Transverse colon (tissue), 4 donors: ENCODE measurements at regions not wholly inside any gene's neighbourhood (a gene's known extent, or its start where the extent isn't known, plus 50 kb on each side); places are given as distances from the start of the nearest gene placed in this dataset.

Source experiments
- DNase-seq: peaks from one replicate; pipeline ENCODE4 v3.0.0-alpha.2; 2019
- H3K27ac ChIP-seq, 4 donors: fragments of 200-600 bp; sonication (generic); 2 replicates each; pipeline ENCODE4 v1.5.1; 2016 to 2018; ENCODE audit warnings: inconsistent platforms in 4 of 4
- H3K27me3 ChIP-seq: fragments of 200-600 bp; sonication (generic); 2 replicates; pipeline ENCODE4 v1.5.1; 2017; ENCODE audit warnings: inconsistent platforms
- H3K36me3 ChIP-seq, 4 donors: fragments of 200-600 bp; sonication (generic); 2 replicates each; pipeline ENCODE4 v1.5.1; 2017 to 2019; ENCODE audit warnings: inconsistent platforms in 4 of 4
- H3K4me1 ChIP-seq, 4 donors: fragments of 200-600 bp; sonication (generic); 2 replicates each; pipeline ENCODE4 v1.5.1; 2017 to 2020; ENCODE audit warnings: inconsistent platforms in 4 of 4
- H3K4me3 ChIP-seq, 4 donors: fragments of 200-600 bp; sonication (generic); 1 replicate in 1 of 4; 2 replicates in 3 of 4; pipeline versions ENCODE4 v1.5.1 to v1.6.1; 2017 to 2019; ENCODE audit warnings: inconsistent platforms in 4 of 4
- H3K9me3 ChIP-seq, 2 donors: fragments of 200-600 bp; sonication (generic); 2 replicates each; pipeline ENCODE4 v1.5.1; 2017 to 2019; ENCODE audit warnings: inconsistent platforms in 2 of 2
- CTCF ChIP-seq, 5 experiments: fragments of 200-600 bp in 3 of 5; fragments of 450-650 bp in 2 of 5; sonication (generic) in 3 of 5; IDR thresholded peaks; 1 replicate in 2 of 5; 2 replicates in 3 of 5; pipeline ENCODE4 v1.5.1; 2016 to 2017; ENCODE audit warnings: antibody characterized with exemption in 5 of 5, inconsistent platforms in 3 of 5, mild to moderate bottlenecking in 2 of 5, moderate library complexity in 1 of 5
- EP300 ChIP-seq: sonication (generic); formaldehyde crosslinking; IDR thresholded peaks from one replicate; pipeline ENCODE4 v1.6.1; 2017; ENCODE audit warnings: antibody characterized with exemption, low read depth
- POLR2A ChIP-seq: fragments of 450-650 bp; IDR thresholded peaks from one replicate; pipeline ENCODE4 v1.6.1; 2016; ENCODE audit warnings: antibody characterized with exemption, mild to moderate bottlenecking, moderate library complexity
- POLR2AphosphoS5 ChIP-seq, 3 donors: sonication (generic); formaldehyde crosslinking; IDR thresholded peaks; one replicate each; pipeline ENCODE4 v1.6.1; 2016; ENCODE audit warnings: antibody characterized with exemption in 3 of 3
- WGBS, 2 donors: methylation state at CpG; one replicate each; pipeline ENCODE4 v1.1.5; 2018; ENCODE audit warnings: low coverage in 1 of 2; 5-methylcytosine and 5-hydroxymethylcytosine counted together
- in situ Hi-C, 4 donors: fragments of 200-750 bp; cut with MboI; loops; one replicate each; pipeline versions ENCODE4 v1.15.0 to v1.15.1; 2017; ENCODE audit warnings: low sequenced_read_pairs in 3 of 4, low pct_ligation_motif_present in 1 of 4, low pct_unique_long_range_greater_than_20kb in 1 of 4
- intact Hi-C: fragments of 100-400 bp; cut with DNase I; formaldehyde crosslinking; loops from one replicate; pipeline ENCODE4 v1.15.1; 2023; ENCODE audit warnings: low total_unique reads

- no peak for DNase-seq
- intact Hi-C loops (no loop called here), in situ Hi-C loops (no loop called here)
- WGBS, 2 donors: 80 to 87% methylated on average over 9 to 24 of the region's 24 CpGs
- Histone ChIP-seq H3K4me1 (peaks cover 7 to 37% (median 16%) of the 10 kb centered on the region in 4 donors), H3K27ac (peak overlapping the region in 2 of 4 donors; percentile 6 to 26), H3K36me3 (no peaks in the 10 kb centered on the region), H3K4me3 (no peak overlapping the region), H3K27me3 (no peaks in the 10 kb centered on the region), H3K9me3 (no peaks in the 10 kb centered on the region)
- no peak for TF ChIP-seq POLR2A
- TF ChIP-seq EP300: no peak
- TF ChIP-seq CTCF (IDR thresholded peaks at IDR 0.05): no peak
- no peak for TF ChIP-seq POLR2AphosphoS5 (IDR thresholded peaks at IDR 0.05)
Observed at GRCh38 chr6:11370191-11371018, 137.9 kb upstream of the NEDD9 start.

GRCh38 chr6:11368760-11369159 is 136.3 kb upstream of the NEDD9 start:
- Histone ChIP-seq H3K4me1 (peaks cover 7 to 28% (median 16%) of the 10 kb centered on the region in 4 donors), H3K36me3 (no peaks in the 10 kb centered on the region), H3K27ac (no peak overlapping the region), H3K9me3 (no peaks in the 10 kb centered on the region), H3K27me3 (no peaks in the 10 kb centered on the region), H3K4me3 (no peak overlapping the region)
- WGBS, 2 donors: 14 to 37% methylated on average over 1 of the region's 1 CpG
- no peak for TF ChIP-seq POLR2AphosphoS5 (IDR thresholded peaks at IDR 0.05)
- TF ChIP-seq POLR2A: no peak
- no peak for TF ChIP-seq EP300
- TF ChIP-seq CTCF (IDR thresholded peaks at IDR 0.05): no peak
- intact Hi-C loops: no loop called here
- in situ Hi-C loops: no loop called here
- DNase-seq: no peak

DNA sequence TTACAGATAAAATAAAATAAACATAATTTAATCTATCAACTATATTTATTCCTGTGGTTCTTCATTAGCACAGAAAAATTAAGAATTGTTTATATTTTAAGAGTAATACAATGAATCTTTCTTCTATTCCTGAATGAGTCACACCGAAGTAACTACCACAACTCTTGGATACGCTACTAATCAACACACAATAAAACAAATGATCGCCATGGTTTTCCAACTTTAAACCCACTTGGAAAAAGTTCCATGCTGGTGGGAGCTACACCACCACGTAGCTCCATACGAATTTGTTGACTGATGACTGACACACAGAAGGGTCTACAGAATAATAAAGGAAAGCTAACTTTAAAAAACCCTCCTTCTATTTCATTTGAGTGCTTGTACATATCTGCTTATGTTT is 135.8 kb upstream of the NEDD9 start:
- Histone ChIP-seq H3K4me1 (peaks cover 7 to 27% (median 16%) of the 10 kb centered on the region in 4 donors), H3K27ac (peak overlapping the region in 2 of 4 donors; percentile 36 to 57), H3K36me3 (no peaks in the 10 kb centered on the region), H3K4me3 (no peak overlapping the region), H3K9me3 (no peaks in the 10 kb centered on the region), H3K27me3 (no peaks in the 10 kb centered on the region)
- intact Hi-C loops (no loop called here), in situ Hi-C loops (no loop called here)
- WGBS, 2 donors: 86 to 97% methylated on average over 5 of the region's 5 CpGs
- no peak for TF ChIP-seq POLR2AphosphoS5 (IDR thresholded peaks at IDR 0.05)
- TF ChIP-seq POLR2A: no peak
- TF ChIP-seq CTCF (IDR thresholded peaks at IDR 0.05): no peak
- TF ChIP-seq EP300: no peak
- DNase-seq: no peak

GRCh38 chr6:11367638-11368199 is 135.3 kb upstream of the NEDD9 start:
- intact Hi-C loops: no loop called here
- no peaks in the 10 kb centered on the region for H3K9me3 ChIP-seq

More at GRCh38 chr6:11367638-11368199, 135.3 kb upstream of the NEDD9 start:
- no peak overlapping the region for H3K4me3 ChIP-seq
- peaks cover 7 to 27% (median 16%) of the 10 kb centered on the region in 4 donors for H3K4me1 ChIP-seq
- peak overlapping the region; percentile 36 to 62 (median 51) for H3K27ac ChIP-seq
- WGBS, 2 donors: 55 to 67% methylated on average over 1 to 6 of the region's 6 CpGs
- DNase-seq: no peak
- no peaks in the 10 kb centered on the region for H3K36me3 ChIP-seq
- H3K27me3 ChIP-seq: no peaks in the 10 kb centered on the region
- in situ Hi-C loops: no loop called here
- TF ChIP-seq EP300: no peak
- no peak for TF ChIP-seq POLR2AphosphoS5 (IDR thresholded peaks at IDR 0.05)
- TF ChIP-seq POLR2A: no peak
